HG03565 (cell line): ENCODE measurements at regions not wholly inside any gene's neighbourhood (a gene's known extent, or its start where the extent isn't known, plus 50 kb on each side); places are given as distances from the start of the nearest gene placed in this dataset.
"Not testable (repeated sequence)": the region's sequence is repeated elsewhere in the genome, so short reads cannot be mapped to it uniquely, and the experiment has no call there.

Experiments used
- ATAC-seq: cut with Tn5 transposase; IDR thresholded peaks from one replicate; pipeline ENCODE4 v1.9.1; 2021; ENCODE audit warnings: mild to moderate bottlenecking, moderate library complexity; ENCODE audit not compliant: unreplicated experiment

DNA sequence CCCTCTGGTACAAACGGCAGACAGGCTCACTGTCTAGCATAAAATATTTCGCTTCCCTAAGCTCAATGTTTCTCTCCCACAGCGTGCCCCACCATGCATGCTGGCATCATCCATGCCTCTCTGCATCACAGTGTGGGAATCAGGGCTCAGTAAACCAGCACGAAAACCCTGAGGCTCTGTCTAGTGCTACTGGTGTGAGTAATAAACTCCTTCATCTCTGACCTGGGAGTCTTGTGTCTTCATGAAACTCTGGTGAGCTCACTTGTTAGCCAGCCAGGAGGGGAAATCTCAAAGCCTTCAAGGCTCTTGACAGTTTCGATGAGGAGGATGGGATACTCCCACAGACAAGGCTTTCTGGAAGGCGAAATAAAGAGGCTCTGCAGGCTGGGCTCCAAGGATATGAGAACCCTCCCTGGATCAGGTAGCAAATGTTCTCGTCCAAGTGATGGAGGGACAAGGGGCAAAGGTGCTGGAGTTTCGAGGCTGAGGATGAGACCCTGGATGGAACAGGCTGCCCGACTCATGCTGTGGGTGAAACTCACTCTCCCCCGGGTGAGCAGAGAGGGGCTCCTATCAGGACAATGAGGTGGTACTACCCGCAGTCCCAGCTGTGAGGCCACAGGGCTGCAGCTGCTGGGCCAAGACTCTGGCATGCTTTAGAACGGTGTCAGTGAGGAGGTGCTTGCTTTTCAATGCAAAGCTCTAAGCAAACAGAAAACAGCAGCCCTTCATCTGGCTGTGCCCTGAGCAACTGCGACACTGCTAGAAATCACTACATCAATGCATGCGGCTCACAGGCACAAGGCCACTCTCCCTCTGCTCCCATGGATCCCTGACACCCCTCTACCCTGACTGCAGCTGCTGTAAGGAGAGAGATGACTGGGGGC, 69.3 kb downstream of the SHANK2 start:
- no peak for ATAC-seq

DNA sequence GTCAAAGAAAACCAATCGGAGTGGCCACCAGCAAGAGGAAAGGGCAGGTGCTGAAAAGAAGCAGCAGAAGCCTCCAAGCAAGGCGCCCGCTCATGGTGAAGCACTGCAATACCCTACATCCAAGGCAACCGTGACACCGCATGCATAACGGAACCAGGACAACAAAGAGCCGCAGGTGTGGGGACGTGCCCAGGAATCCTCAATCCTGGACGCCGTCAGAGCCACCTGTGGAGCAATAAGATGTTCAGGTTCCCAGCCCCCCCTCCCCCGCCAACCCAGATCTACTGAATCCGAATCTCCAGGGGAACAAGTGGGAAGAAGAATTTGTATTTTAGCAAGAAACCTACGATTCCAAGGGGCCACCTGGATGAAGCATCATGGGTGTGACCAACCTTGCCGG, 70.8 kb downstream of the SHANK2 start:
- ATAC-seq = no peak

DNA sequence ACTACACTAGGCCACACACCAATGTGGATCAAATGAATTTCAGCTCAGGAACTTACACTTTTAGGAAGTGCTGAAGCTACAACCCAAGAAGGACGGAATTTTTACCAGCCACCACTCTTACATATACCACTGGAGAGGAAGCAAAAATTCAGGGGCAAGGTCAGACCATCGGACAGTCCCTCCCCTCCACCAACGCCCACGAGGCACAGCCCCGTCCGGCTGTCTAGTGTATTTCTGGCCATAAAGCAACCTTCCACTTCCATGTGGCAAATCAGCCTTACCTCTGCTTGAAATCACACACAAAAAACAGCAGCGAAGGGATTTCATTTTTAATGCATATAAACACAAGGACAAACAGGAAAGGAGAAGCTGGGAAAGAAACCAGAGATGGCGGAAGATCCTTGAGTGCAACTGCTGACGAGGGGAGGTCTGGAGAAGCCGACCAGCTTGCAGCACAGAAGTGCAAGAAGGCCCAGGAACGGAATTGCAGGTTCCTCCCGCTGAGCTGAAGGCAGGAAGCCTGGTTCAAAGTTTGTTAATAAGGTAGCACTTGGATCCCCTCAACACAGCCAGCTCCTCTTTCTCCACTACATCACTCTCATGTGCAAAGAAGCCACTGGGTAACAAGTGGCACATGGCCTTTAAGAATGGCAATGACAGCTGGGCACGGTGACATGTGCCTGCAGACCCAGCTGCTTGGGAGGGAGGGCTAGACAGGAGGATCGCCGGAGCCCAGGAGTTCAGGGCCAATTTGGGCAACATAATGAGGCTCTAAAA, 71.5 kb downstream of the SHANK2 start:
- no peak for ATAC-seq

DNA sequence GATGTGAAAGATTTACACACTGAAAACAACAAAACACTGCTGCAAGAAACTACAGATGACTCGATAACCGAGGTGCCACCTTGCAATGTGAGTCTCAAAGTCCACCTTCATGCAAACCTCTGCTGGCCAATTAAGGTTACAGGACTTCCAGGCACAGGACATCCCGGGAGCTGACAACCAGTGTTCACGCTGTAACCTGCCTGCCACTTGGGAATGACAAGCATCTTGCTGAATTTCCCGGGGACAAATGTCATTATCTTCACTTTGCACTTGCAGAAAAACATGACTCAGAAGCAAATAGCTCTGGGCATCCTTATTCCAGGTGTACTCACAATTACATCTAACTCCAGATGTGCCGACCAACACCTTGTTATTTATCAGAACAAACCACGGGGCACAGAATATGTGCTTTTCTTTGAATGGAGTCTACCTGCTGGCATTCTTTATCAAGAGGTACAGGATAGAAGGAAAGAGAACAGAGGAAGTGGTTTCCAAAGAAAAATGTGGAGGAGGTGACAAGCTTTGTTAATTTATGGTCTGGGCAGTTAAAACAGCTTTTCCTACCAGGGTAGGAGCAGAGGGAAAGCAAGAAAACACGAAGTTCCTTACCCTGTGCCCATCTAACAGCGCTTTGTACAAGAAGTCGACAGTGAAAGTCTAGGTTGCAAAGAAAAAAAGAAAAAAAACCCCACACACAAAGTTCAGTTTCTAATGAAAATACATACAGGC, 72.3 kb downstream of the SHANK2 start:
- no peak for ATAC-seq

DNA sequence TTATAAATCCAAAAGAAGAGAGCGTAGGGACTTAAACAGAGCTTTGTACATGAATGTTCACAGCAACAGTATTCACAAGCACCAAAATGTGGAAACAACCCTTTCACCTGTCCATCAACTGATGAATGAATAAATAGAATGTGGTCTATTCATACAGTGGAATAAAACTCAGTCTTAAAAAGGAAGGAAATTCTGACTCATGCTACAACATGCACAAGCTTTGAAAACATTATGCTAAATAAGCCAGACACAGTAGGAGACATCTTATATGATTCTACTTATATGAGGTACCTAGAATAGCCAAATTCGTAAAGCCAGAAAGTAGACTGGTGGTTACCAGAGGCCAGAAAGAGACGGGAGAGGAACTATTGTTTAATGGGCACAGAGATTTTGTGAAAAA, 74.3 kb downstream of the SHANK2 start:
- ATAC-seq = no peak

DNA sequence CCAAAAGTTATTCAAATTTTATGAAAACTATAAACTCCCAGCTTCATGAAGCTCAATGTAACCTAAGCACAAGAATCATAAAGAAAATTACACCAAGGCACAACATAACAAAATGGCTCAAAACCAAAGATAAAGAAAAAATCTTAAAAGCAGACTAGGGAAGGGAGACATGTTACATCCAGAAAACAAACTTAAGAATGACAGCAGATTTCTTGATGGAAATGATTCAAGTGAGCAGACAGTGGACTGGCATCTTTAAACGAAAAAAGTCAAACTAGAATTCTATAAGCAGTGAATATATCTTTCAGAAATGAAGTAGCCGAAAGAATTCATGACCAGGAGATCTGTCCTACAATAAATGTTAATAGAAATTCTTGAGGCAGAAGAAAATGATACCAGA, 75.6 kb downstream of the SHANK2 start:
- no peak for ATAC-seq

DNA sequence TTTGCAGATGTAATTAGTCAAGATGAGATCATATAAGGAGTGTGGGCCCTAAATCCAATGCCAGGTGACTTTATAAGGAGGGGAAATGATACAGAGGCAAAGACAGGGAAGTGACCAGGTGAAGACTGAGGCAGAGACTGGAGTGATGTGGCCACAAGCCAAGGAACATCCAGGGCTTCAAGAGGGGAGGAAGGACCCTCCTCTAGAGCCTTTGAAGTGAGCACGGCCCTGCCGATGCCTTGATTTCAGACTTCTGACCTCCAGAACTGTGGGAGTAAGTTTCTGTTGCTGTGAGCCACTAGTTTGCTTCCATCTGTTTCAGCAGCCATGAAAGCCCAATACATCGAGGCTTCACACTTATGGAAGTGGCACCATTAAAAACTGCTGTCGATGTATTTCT, 78.7 kb downstream of the SHANK2 start:
- no peak for ATAC-seq

DNA sequence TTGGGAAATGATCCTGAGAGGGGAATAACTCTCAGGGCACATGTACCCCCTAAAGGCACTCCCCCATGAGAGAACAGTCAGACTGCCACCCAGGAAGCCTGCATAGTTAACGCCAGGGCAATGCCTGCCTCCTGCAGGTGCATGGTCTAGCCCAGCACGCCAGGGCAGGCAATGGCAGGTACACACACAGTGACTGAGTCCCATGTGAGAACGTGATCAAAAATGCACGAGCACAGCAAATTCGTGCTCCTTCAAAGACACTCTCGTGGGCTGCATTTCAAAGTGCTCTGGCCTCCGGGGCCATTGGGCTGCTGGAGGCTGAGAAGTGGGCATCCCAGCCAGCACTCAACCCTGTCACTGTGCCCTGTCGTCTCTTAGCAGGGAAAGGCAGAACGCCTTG, 79.7 kb downstream of the SHANK2 start:
- ATAC-seq = no peak

DNA sequence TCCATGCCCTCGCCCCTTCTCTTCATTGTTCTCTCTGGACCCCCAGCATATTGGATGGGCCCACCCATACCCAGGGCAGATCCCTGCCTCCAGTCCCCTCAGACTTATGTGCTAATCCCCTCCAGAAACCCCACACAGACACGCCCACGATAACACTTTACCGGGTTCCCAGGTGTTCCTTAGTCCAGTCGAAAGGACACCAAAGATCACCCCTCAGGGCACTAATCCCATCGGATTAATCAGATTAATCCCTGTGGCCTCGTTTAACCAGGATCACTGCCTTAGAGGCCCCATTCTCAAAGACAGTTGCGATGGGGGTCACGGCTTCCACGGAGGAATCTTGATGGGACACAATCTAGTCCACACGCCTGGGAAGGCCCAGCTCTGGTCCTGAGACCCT, 80.8 kb downstream of the SHANK2 start:
- ATAC-seq = no peak

DNA sequence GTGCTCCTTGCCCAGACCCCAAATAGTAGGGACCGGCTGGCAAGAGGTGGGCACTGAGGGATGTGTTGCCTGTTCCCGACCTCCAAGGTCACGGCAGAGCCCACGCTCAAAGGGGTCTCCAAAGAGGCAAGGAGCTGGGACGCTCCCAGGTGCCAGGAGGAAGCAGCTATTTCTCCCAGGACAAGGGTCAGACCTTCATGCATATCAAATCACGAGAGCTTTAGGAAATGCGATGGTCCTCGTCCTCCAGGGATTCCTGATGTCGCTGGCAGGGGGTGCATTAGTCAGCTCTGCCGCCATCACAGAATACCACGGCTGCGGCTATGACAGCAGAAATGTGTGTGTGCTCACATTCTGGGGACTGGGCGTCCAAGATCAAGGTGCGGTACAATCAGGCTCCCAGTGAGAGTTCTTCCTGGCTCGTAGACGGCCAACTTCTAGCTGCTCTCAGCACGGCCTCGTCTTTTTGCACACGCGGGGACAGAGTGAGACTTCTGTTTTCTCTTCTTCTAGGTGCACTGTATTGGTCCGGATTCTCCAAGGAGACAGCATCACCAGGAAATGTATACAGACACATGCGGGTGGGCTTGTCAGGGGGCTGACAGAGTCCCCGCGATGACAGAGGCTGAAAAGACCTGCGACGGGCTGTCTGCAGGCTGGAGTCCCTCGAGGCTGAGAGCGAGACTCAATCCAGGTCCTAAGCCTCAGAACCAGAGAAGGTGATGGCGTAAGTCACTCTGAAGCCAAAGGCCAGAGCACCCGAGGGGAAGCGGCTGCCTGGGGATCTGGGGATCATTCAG, 81.6 kb downstream of the SHANK2 start:
- no peak for ATAC-seq

DNA sequence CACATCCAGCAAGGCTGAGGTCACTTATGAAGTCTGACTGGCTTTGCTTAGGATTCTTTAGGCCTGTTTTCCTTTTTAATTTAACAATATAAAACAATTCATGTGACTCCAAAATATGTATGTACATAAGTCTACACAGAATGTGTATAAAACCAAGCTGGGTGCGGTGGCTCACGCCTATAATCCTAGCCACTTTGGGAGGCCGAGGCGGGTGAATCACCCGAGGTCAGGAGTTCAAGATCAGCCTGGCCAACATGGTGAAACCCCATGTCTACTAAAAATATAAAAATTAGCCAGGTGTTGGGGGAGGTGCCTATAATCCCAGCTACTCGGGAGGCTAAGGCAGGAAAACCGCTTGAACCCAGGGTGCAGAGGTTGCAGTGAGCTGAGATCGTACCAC, 83.1 kb downstream of the SHANK2 start:
- ATAC-seq = no peak

DNA sequence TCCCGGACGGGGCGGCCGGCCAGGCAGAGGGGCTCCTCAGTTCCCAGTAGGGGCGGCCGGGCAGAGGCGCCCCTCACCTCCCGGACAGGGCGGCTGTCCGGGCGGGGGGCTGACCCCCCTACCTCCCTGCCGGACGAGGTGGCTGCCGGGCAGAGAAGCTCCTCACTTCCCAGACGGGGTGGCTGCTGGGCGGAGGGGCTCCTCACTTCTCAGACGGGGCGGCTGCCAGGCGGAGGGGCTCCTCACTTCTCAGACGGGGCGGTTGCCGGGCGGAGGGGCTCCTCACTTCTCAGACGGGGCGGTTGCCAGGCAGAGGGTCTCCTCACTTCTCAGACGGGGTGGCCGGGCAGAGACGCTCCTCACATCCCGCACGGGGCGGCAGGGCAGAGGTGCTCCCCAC, 84.6 kb downstream of the SHANK2 start:
- not testable (repeated sequence) for ATAC-seq

DNA sequence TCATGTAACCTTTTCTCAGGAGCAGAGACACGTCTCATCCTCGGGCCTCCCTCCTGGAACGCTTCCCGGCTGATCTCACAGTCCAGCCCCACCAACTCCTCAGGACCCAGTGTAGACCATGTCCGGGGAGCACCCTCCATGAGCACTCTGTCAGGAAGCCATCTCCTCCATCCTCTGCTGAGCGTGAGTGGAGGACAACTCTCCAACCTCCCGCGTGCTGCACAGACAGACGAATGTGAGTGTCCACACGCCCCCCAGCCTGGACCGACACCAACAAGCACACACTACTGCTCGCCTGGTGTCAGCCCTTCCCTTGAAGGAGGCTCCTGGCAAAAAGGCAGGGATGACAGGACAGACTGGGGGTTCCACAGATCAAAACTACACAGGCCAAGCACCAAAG, 86.6 kb downstream of the SHANK2 start:
- ATAC-seq = no peak

DNA sequence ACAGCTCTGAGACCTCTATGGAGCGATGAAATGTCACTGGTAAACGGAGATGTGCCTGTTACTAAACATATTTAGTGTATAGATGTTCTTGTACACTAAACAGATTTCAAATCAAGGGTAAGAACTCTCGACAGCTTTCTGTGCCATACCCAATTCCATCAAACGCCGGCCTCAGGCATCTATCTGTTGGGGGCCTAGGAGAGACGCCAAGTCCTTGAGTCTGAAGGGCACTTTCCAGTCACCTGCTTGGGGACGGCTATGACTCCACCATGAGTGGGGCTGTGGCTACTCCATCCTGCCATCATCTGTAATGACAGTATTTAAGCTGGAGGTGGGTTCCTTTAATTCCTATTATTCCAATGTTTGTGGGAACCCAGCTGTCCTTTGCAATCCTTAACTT, 87.8 kb downstream of the SHANK2 start:
- no peak for ATAC-seq

DNA sequence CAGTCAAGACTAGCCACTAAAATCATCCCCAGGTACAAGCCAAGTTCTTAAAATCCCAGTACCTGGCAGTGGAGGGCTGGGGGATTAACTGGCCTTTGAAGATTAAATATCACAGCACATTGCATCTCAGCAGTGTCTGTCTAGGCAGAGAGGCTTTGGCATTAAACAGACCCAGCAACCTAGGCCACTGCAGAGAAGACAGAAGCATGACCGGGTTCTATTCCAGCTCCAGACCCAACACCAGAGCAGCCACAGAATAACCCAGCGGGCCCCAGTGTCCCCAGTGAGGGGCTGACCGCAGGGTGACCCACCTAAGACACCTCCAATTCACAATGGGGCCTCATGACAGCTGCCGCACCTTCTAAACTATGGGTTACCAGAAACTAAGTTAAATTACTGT, 88.2 kb downstream of the SHANK2 start:
- ATAC-seq = no peak

DNA sequence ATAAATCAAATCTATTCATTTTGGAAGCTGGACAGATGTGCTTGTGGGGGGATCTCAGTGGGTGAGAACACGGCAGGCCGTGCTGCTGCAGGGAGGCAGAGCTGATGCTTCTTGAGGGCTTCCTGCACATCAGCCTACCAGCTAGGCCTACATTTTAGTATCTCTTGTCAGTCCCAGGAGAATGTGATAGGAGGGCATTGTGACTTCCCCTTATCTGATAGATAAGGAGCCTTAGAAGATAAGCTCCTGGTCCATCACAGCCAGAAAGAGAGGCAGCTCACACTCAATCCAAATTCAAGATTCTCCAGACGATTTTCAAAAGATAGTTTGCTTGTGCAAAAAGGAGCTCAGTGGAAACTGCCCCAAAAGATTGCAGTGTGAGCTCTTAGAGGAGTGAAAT, 89.0 kb downstream of the SHANK2 start:
- ATAC-seq = no peak

DNA sequence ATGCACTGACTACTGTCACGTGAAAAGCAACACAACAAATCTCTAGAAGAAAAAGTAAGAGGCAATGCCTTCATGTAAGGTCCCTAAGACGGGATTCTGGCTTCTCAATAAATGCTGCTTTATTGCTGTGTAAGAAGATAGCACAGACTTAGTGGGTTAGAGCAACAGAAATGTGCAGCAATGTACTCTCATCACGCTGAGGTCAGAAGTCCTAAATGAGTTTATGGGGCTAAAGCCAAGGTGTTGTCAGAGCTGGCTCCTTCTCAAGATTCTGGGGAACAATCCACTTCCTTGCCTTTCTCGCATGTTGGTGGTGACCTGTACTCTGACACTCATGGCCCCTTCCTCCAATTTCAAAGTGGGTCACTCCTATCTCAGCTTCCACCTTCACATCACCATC, 93.4 kb downstream of the SHANK2 start:
- ATAC-seq = no peak

DNA sequence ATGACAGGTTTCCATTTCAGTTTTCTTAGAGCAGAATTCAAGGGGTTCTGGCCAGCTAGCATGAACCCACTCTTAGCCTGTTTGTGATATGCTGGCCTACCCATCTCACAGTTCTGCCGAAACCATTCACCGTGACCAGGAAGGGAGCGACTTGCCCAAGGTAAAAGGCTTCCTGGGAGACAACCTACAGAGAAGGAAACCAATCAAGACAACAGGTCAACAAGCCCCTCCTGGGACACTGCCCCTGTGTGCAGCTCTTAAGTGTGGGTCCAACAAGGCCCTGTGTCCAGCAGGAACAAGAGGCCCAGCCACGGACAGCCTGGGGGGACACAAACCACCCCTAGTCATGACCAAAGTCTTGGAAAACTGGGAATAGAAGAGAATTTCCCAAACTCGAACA, 94.7 kb downstream of the SHANK2 start:
- ATAC-seq = not testable (repeated sequence)

DNA sequence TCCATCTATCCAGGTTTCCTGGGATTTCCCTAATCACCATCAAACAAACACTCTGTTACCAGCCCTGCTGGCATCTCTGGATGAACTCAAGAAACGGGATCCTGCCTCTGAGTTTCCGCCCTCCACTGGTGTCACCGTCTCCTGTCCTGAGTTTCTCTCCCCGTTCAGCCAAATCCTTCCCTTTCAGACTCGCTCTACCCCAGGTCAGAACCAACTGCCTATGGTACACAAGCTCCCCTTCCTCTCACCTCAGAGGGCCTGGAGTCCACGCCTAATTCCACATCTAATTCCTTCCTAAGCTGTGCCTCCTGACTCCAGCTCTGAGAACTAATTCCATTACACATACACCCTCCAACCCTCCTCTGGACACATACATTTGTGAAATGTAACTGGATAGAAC, 96.1 kb downstream of the SHANK2 start:
- no peak for ATAC-seq

DNA sequence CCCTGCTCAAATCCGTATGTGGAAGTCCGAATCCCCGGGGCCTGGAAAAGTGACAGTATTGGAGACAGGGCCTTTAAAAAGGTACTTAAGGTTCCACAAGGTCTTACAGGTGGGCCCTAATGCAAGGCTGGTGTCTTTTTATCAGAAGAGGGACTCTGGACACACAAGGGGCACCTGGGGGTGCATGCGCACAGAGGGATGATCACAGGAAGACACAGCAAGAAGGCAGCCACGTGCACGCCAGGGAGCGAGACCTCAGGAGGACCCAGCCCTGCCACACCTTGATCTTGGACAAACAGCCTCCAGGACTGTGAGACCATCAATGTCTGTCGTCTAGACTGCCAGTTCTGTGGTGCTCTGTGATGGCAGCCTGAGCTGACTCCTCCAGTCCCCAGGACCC, 96.5 kb downstream of the SHANK2 start:
- ATAC-seq = no peak

DNA sequence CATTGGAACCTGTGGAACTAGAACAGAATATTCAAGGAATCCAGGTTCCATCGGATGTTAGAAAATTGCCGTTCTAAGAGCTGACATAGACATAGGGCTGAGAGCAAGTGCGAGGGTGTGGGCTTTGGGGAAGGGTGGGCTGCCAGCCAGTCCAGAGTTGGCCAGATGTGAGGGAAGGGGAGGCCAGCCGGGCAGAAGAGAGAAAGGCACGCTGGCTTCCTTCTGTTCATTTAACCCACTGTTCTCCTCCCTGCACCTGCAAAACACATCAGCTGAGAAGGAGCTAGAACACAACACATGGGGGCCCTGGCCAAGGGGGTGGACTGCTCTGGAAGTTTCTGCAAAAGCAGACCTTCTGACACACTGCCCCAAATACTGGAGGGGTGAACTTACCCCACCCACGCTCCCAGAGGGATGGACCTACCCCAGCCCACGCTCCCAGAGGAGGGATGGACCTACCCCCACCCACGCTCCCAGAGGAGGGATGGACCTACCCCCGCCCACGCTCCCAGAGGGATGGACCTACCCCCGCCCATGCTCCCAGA, 98.0 kb downstream of the SHANK2 start:
- ATAC-seq = no peak
